ENCODE measurements at regions not wholly inside any gene's neighbourhood (a gene's known extent, or its start where the extent isn't known, plus 50 kb on each side); places are given as distances from the start of the nearest gene placed in this dataset.
A peak's percentile ranks its signal among the peaks of the same experiment; 100 is the strongest.

GRCh38 chr12:124093297-124093696, 120.3 kb downstream of the ZNF664 start:
- no peak for TF ChIP-seq EP300 (IDR thresholded peaks at IDR 0.05)
- TF ChIP-seq CTCF (IDR thresholded peaks at IDR 0.05) = no peak
- Histone ChIP-seq H3K27me3 (no peaks in the 10 kb centered on the region), H3K27ac (no peak overlapping the region), H3K9me3 (no peaks in the 10 kb centered on the region), H3K36me3 (no peaks in the 10 kb centered on the region), H3K4me1 (peaks cover 0 to 19% (median 10%) of the 10 kb centered on the region in 4 donors), H3K4me3 (no peak overlapping the region)
- DNase-seq (ENCODE audit: low spot score in 2 of 2) = no peak

GRCh38 chr12:124094188-124094587, 121.2 kb downstream of the ZNF664 start:
- H3K4me1 ChIP-seq = peaks cover 0 to 25% (median 16%) of the 10 kb centered on the region in 4 donors
- no peaks in the 10 kb centered on the region for H3K9me3 ChIP-seq
- H3K27ac ChIP-seq = no peak overlapping the region
- no peak for DNase-seq (ENCODE audit: low spot score in 2 of 2)
- no peak overlapping the region for H3K4me3 ChIP-seq
- 95 to 96% methylated on average over 4 of the region's 4 CpGs for WGBS, 2 donors
- no peaks in the 10 kb centered on the region for H3K27me3 ChIP-seq
- no peaks in the 10 kb centered on the region for H3K36me3 ChIP-seq
- TF ChIP-seq POLR2A (IDR thresholded peaks at IDR 0.05) (no peak), CTCF (IDR thresholded peaks at IDR 0.05) (no peak), EP300 (IDR thresholded peaks at IDR 0.05) (no peak)

- Histone ChIP-seq H3K4me3 (no peak overlapping the region), H3K27me3 (no peaks in the 10 kb centered on the region), H3K9me3 (no peaks in the 10 kb centered on the region), H3K36me3 (no peaks in the 10 kb centered on the region), H3K27ac (no peak overlapping the region), H3K4me1 (peaks cover 0 to 30% (median 19%) of the 10 kb centered on the region in 4 donors)
- TF ChIP-seq CTCF (IDR thresholded peaks at IDR 0.05) (no peak), EP300 (IDR thresholded peaks at IDR 0.05) (no peak)
- 60 to 63% methylated on average over 5 of the region's 5 CpGs for WGBS, 2 donors
- DNase-seq (ENCODE audit: low spot score in 2 of 2) = no peak
Observed at GRCh38 chr12:124094733-124095132, 121.7 kb downstream of the ZNF664 start.

- H3K4me3 ChIP-seq = no peak overlapping the region
- no peak overlapping the region for H3K27ac ChIP-seq
- H3K4me1 ChIP-seq = peaks cover 0 to 32% (median 20%) of the 10 kb centered on the region in 4 donors
- H3K36me3 ChIP-seq = no peaks in the 10 kb centered on the region
- H3K27me3 ChIP-seq = no peaks in the 10 kb centered on the region
- no peaks in the 10 kb centered on the region for H3K9me3 ChIP-seq
- TF ChIP-seq CTCF (IDR thresholded peaks at IDR 0.05) (no peak), POLR2A (IDR thresholded peaks at IDR 0.05) (no peak), EP300 (IDR thresholded peaks at IDR 0.05) (no peak)
- no peak for DNase-seq (ENCODE audit: low spot score in 2 of 2)
- WGBS, 2 donors = 94 to 99% methylated on average over 13 to 15 of the region's 15 CpGs
Observed at GRCh38 chr12:124096109-124096508, 123.1 kb downstream of the ZNF664 start.

GRCh38 chr12:124096869-124097434, 123.9 kb downstream of the ZNF664 start:
- DNase-seq (ENCODE audit: low spot score in 2 of 2) = no peak
- no peaks in the 10 kb centered on the region for H3K36me3 ChIP-seq
- peaks cover 0 to 32% (median 20%) of the 10 kb centered on the region in 4 donors for H3K4me1 ChIP-seq
- no peaks in the 10 kb centered on the region for H3K9me3 ChIP-seq
- H3K27me3 ChIP-seq = no peaks in the 10 kb centered on the region
- TF ChIP-seq EP300 (IDR thresholded peaks at IDR 0.05) = no peak
- TF ChIP-seq POLR2A (IDR thresholded peaks at IDR 0.05) = no peak
- TF ChIP-seq CTCF (IDR thresholded peaks at IDR 0.05) = no peak
- 92 to 96% methylated on average over 10 of the region's 10 CpGs for WGBS, 2 donors
- H3K4me3 ChIP-seq = no peak overlapping the region
- H3K27ac ChIP-seq = peak overlapping the region; percentile 45 to 88 (median 68)

Measured in tibial nerve (tissue), 4 donors.